AG09309 (cell line): ENCODE measurements at regions not wholly inside any gene's neighbourhood (a gene's known extent, or its start where the extent isn't known, plus 50 kb on each side); places are given as distances from the start of the nearest gene placed in this dataset.

Experiments used
- DNase-seq: peaks from one replicate; pipeline ENCODE4 v3.0.0-alpha.2; 2010; ENCODE audit warnings: low read depth
- H3K4me3 ChIP-seq: 2 replicates; pipeline ENCODE4 v1.5.1; 2011; ENCODE audit warnings: mild to moderate bottlenecking, low read depth, low read length, moderate library complexity; ENCODE audit not compliant: control insufficient read depth
- TF ChIP-seq, protein P1 (sequence below): IDR thresholded peaks from 2 replicates; pipeline ENCODE4 v1.5.1; 2011; ENCODE audit warnings: mild to moderate bottlenecking, low read depth, low read length, inconsistent platforms; ENCODE audit not compliant: insufficient read depth, control insufficient read depth; ENCODE audit errors: missing control alignments

DNA sequence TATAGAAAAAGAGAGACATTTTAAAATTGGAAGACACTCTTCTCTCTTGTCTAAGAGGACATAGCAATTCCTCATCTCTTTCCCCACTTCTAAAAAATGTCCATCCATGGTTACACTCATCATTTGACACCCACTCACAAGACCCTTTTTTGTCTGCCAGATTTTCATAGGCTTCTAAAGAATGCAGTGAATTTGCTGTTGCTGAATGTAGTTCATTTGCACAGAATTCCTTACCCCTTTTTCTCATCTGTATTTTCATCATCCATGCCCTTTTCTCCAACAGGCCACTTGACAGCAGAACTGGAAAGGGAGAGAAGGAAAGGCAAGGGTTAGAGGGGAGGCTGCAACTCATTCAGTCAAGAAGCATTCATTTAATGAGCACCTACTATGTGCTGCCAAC lies 128.0 kb downstream of the NUAK1 start:
- TF ChIP-seq, protein P1, sequence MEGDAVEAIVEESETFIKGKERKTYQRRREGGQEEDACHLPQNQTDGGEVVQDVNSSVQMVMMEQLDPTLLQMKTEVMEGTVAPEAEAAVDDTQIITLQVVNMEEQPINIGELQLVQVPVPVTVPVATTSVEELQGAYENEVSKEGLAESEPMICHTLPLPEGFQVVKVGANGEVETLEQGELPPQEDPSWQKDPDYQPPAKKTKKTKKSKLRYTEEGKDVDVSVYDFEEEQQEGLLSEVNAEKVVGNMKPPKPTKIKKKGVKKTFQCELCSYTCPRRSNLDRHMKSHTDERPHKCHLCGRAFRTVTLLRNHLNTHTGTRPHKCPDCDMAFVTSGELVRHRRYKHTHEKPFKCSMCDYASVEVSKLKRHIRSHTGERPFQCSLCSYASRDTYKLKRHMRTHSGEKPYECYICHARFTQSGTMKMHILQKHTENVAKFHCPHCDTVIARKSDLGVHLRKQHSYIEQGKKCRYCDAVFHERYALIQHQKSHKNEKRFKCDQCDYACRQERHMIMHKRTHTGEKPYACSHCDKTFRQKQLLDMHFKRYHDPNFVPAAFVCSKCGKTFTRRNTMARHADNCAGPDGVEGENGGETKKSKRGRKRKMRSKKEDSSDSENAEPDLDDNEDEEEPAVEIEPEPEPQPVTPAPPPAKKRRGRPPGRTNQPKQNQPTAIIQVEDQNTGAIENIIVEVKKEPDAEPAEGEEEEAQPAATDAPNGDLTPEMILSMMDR: no peak
- no peak overlapping the region for H3K4me3 ChIP-seq
- DNase-seq: no peak
